Heart left ventricle (tissue), 16 donors: ENCODE measurements at regions not wholly inside any gene's neighbourhood (a gene's known extent, or its start where the extent isn't known, plus 50 kb on each side); places are given as distances from the start of the nearest gene placed in this dataset.
"Not testable (repeated sequence)": the region's sequence is repeated elsewhere in the genome, so short reads cannot be mapped to it uniquely, and the experiment has no call there.

ENCODE experiments used
- ATAC-seq, 4 donors: fragments of 200-7000 bp; cut with Tn5 transposase; one replicate each; pipeline ENCODE4 v1.9.1; 2020 to 2022; ENCODE audit warnings: moderate library complexity in 4 of 4, mild to moderate bottlenecking in 3 of 4, moderate number of reproducible peaks in 1 of 4
- DNase-seq, 5 donors: peaks; one replicate each; pipeline ENCODE4 v3.0.0-alpha.2; 2020
- H3K27ac ChIP-seq, 12 donors: fragments of 200-600 bp; sonication (generic) in 4 of 12; one replicate each; pipeline versions ENCODE4 v1.5.0 to v1.8.0; 2016 to 2022; ENCODE audit warnings: mild to moderate bottlenecking in 2 of 12
- H3K27me3 ChIP-seq, 9 donors: fragments of 200-600 bp; sonication (generic) in 2 of 9; one replicate each; pipeline versions ENCODE4 v1.5.1 to v1.8.0; 2016 to 2022; ENCODE audit warnings: mild to moderate bottlenecking in 3 of 9
- H3K36me3 ChIP-seq, 9 donors: fragments of 200-600 bp; sonication (generic) in 2 of 9; one replicate each; pipeline versions ENCODE4 v1.5.0 to v1.8.0; 2018 to 2022; ENCODE audit warnings: mild to moderate bottlenecking in 2 of 9
- H3K4me1 ChIP-seq, 12 donors: fragments of 200-600 bp; sonication (generic) in 4 of 12; one replicate each; pipeline versions ENCODE4 v1.5.0 to v1.8.0; 2016 to 2022; ENCODE audit warnings: mild to moderate bottlenecking in 3 of 12
- H3K4me3 ChIP-seq, 12 donors: fragments of 200-600 bp; sonication (generic) in 4 of 12; one replicate each; pipeline versions ENCODE4 v1.5.0 to v1.8.0; 2017 to 2022; ENCODE audit warnings: mild to moderate bottlenecking in 9 of 12, moderate library complexity in 4 of 12
- H3K9me3 ChIP-seq, 12 donors: fragments of 200-600 bp; sonication (generic) in 4 of 12; one replicate each; pipeline versions ENCODE4 v1.5.0 to v1.8.0; 2016 to 2022; ENCODE audit warnings: mild to moderate bottlenecking in 1 of 12
- CTCF ChIP-seq, 12 donors: fragments of 200-600 bp; sonication (generic) in 4 of 12; IDR thresholded peaks; one replicate each; pipeline versions ENCODE4 v1.5.0 to v1.8.0; 2018 to 2022; ENCODE audit warnings: antibody characterized with exemption in 12 of 12, mild to moderate bottlenecking in 5 of 12
- POLR2A ChIP-seq, 2 donors: fragments of 450-650 bp; IDR thresholded peaks; one replicate each; pipeline ENCODE4 v1.6.1; 2017; ENCODE audit warnings: antibody characterized with exemption in 2 of 2, mild to moderate bottlenecking in 2 of 2, moderate library complexity in 2 of 2
- WGBS, 4 donors: extraction: QIAGEN DNeasy Blood & Tissue Kit in 2 of 4; methylation state at CpG; one replicate each; pipeline versions ENCODE4 v1.1.5 to v1.1.7; 2013 to 2018; 5-methylcytosine and 5-hydroxymethylcytosine counted together
- intact Hi-C, 10 donors: fragments of 100-400 bp; cut with DNase I; formaldehyde crosslinking; loops; one replicate each; pipeline versions ENCODE4 v1.11.1 to v1.14.2; 2022
- donor health status: ischemic (EF 13 %, LVEDD 7.1; RV severe dilation, severe dysfunction).
- donor health status: healthy with polysubstance abuse.
- donor health status: DM: no; HTN: yes; CAD: no.
- donor health status: DM: no; HTN: no; CAD: no.
- donor health status: ischemic (EF 25% LVEDD 6.9; RV normal size, moderate dysfunction).
- donor health status: ischemic (EF 25% LVEDD 5.7; RV mildly dilated, moderate dysfunction).
- donor health status: healthy.
- donor health status: DM: yes; HTN: yes; CAD: no.
- donor health status: ischemic (EF 35%, LVEDD 5.7; RV mildly dilated, moderate dysfunction).
- donor health status: nonischemic (EF 11% LVEDD 7.7; RV severe dilation, severe dysfunction).
- donor health status: DM: yes; HTN: yes; CAD: no.
- donor health status: PGD.
- donor health status: ischemic (EF 29% LVEDD 5.4; RV normal size, mild dysfunction).
- donor health status: nonischemic (EF 23%, LVEDD 6.1; RV moderate dilation, normal function).

GRCh38 chr1:30219675-30220074 is 503.7 kb downstream of the MATN1 start:
- Histone ChIP-seq H3K9me3 (no peaks in the 10 kb centered on the region), H3K4me1 (no peaks in the 10 kb centered on the region), H3K36me3 (no peaks in the 10 kb centered on the region), H3K27me3 (peaks cover 0 to 35% (median 5%) of the 10 kb centered on the region in 9 donors), H3K27ac (no peak overlapping the region), H3K4me3 (no peak overlapping the region)
- no peak for ATAC-seq
- WGBS, 4 donors: 62 to 78% (median 72%) methylated on average over 4 of the region's 4 CpGs
- DNase-seq: no peak
- intact Hi-C loops: no loop called here
- TF ChIP-seq CTCF (IDR thresholded peaks at IDR 0.05): no peak
- TF ChIP-seq POLR2A (IDR thresholded peaks at IDR 0.05): no peak

- no peak overlapping the region for H3K27ac ChIP-seq
- 41 to 58% (median 51%) methylated on average over 2 of the region's 2 CpGs for WGBS, 4 donors
- no peak for ATAC-seq
- intact Hi-C loops: no loop called here
- H3K9me3 ChIP-seq: no peaks in the 10 kb centered on the region
- H3K4me3 ChIP-seq: no peak overlapping the region
- peaks cover 0 to 44% (median 5%) of the 10 kb centered on the region in 9 donors for H3K27me3 ChIP-seq
- TF ChIP-seq POLR2A (IDR thresholded peaks at IDR 0.05): no peak
- no peak for TF ChIP-seq CTCF (IDR thresholded peaks at IDR 0.05)
- no peaks in the 10 kb centered on the region for H3K4me1 ChIP-seq
- DNase-seq: no peak
- no peaks in the 10 kb centered on the region for H3K36me3 ChIP-seq
Measured at GRCh38 chr1:30218438-30218837, 504.9 kb downstream of the MATN1 start.

- no peak for TF ChIP-seq CTCF (IDR thresholded peaks at IDR 0.05)
- no peak for TF ChIP-seq POLR2A (IDR thresholded peaks at IDR 0.05)
- ATAC-seq: no peak
- no peak overlapping the region for H3K27ac ChIP-seq
- peaks cover 0 to 37% (median 5%) of the 10 kb centered on the region in 9 donors for H3K27me3 ChIP-seq
- WGBS, 4 donors: 76 to 96% (median 92%) methylated on average over 7 of the region's 7 CpGs
- H3K4me3 ChIP-seq: no peak overlapping the region
- no peak for DNase-seq
- intact Hi-C loops: no loop called here
- H3K36me3 ChIP-seq: no peaks in the 10 kb centered on the region
- no peaks in the 10 kb centered on the region for H3K4me1 ChIP-seq
- H3K9me3 ChIP-seq: no peaks in the 10 kb centered on the region
Measured at GRCh38 chr1:30216602-30217001, 506.8 kb downstream of the MATN1 start.

GRCh38 chr1:30213936-30214335 is 509.4 kb downstream of the MATN1 start:
- ATAC-seq: no peak
- peaks cover 0 to 24% (median 0%) of the 10 kb centered on the region in 9 donors for H3K27me3 ChIP-seq
- intact Hi-C loops: no loop called here
- TF ChIP-seq CTCF (IDR thresholded peaks at IDR 0.05) (no peak), POLR2A (IDR thresholded peaks at IDR 0.05) (no peak)
- no peaks in the 10 kb centered on the region for H3K9me3 ChIP-seq
- no peaks in the 10 kb centered on the region for H3K4me1 ChIP-seq
- no peak for DNase-seq
- H3K4me3 ChIP-seq: no peak overlapping the region
- 86 to 92% (median 89%) methylated on average over 7 of the region's 7 CpGs for WGBS, 4 donors
- no peaks in the 10 kb centered on the region for H3K36me3 ChIP-seq
- H3K27ac ChIP-seq: no peak overlapping the region

GRCh38 chr1:30207962-30208361 is 515.4 kb downstream of the MATN1 start:
- intact Hi-C loops, H3K36me3 ChIP-seq, H3K4me1 ChIP-seq, DNase-seq, H3K4me3 ChIP-seq, H3K9me3 ChIP-seq, H3K27ac ChIP-seq, ATAC-seq: not testable (repeated sequence)
- 80 to 85% (median 81%) methylated on average over 1 of the region's 1 CpG for WGBS, 4 donors
- H3K27me3 ChIP-seq: peaks cover 0 to 10% (median 0%) of the 10 kb centered on the region in 9 donors

- ATAC-seq, H3K27me3 ChIP-seq, intact Hi-C loops, H3K36me3 ChIP-seq, H3K4me1 ChIP-seq, H3K4me3 ChIP-seq, DNase-seq, H3K9me3 ChIP-seq, H3K27ac ChIP-seq: not testable (repeated sequence)
- 92 to 97% (median 93%) methylated on average over 5 of the region's 5 CpGs for WGBS, 4 donors
Measured at GRCh38 chr1:30206631-30207030, 516.8 kb downstream of the MATN1 start.

GRCh38 chr1:30204916-30205315 is 518.5 kb downstream of the MATN1 start:
- H3K27ac ChIP-seq, intact Hi-C loops: not testable (repeated sequence)
- WGBS, 4 donors: 57 to 76% (median 62%) methylated on average over 5 of the region's 5 CpGs

More at GRCh38 chr1:30204916-30205315, 518.5 kb downstream of the MATN1 start:
- not testable (repeated sequence) for H3K36me3 ChIP-seq, H3K4me3 ChIP-seq, DNase-seq, H3K27me3 ChIP-seq, ATAC-seq, H3K4me1 ChIP-seq
- peaks cover 0 to 12% (median 4%) of the 10 kb centered on the region in 12 donors for H3K9me3 ChIP-seq
